ENCODE measurements at regions not wholly inside any gene's neighbourhood (a gene's known extent, or its start where the extent isn't known, plus 50 kb on each side); places are given as distances from the start of the nearest gene placed in this dataset.

GRCh38 chr15:31554261-31554660 lies 227.6 kb downstream of the KLF13 start:
- Histone ChIP-seq H3K9me3 (ENCODE audit: control insufficient read depth in 1 of 2, low read length in 2 of 2) (no peaks in the 10 kb centered on the region), H3K27ac (ENCODE audit: low read length) (no peak overlapping the region), H3K4me3 (ENCODE audit: low read depth in 1 of 2, low read length in 2 of 2) (no peak overlapping the region), H3K27me3 (ENCODE audit: low read depth, low read length) (no peaks in the 10 kb centered on the region), H3K4me1 (ENCODE audit: control insufficient read depth in 1 of 2, insufficient read depth in 2 of 2, low read length in 2 of 2) (no peaks in the 10 kb centered on the region), H3K36me3 (ENCODE audit: control insufficient read depth in 1 of 2, insufficient read depth in 2 of 2, low read length in 2 of 2) (peaks cover 0 to 17% of the 10 kb centered on the region in 2 donors)

- H3K36me3 ChIP-seq (ENCODE audit: control insufficient read depth in 1 of 2, insufficient read depth in 2 of 2, low read length in 2 of 2) = peaks cover 0 to 17% of the 10 kb centered on the region in 2 donors
- H3K27me3 ChIP-seq (ENCODE audit: low read depth, low read length) = no peaks in the 10 kb centered on the region
- no peaks in the 10 kb centered on the region for H3K9me3 ChIP-seq (ENCODE audit: control insufficient read depth in 1 of 2, low read length in 2 of 2)
- H3K27ac ChIP-seq (ENCODE audit: low read length) = no peak overlapping the region
- no peak overlapping the region for H3K4me3 ChIP-seq (ENCODE audit: low read depth in 1 of 2, low read length in 2 of 2)
- H3K4me1 ChIP-seq (ENCODE audit: control insufficient read depth in 1 of 2, insufficient read depth in 2 of 2, low read length in 2 of 2) = no peaks in the 10 kb centered on the region
Observed at GRCh38 chr15:31555022-31555421, 228.4 kb downstream of the KLF13 start.

- peaks cover 0 to 17% of the 10 kb centered on the region in 2 donors for H3K36me3 ChIP-seq (ENCODE audit: control insufficient read depth in 1 of 2, insufficient read depth in 2 of 2, low read length in 2 of 2)
- no peak overlapping the region for H3K4me3 ChIP-seq (ENCODE audit: low read depth in 1 of 2, low read length in 2 of 2)
- H3K4me1 ChIP-seq (ENCODE audit: control insufficient read depth in 1 of 2, insufficient read depth in 2 of 2, low read length in 2 of 2) = no peaks in the 10 kb centered on the region
- H3K9me3 ChIP-seq (ENCODE audit: control insufficient read depth in 1 of 2, low read length in 2 of 2) = no peaks in the 10 kb centered on the region
- H3K27me3 ChIP-seq (ENCODE audit: low read depth, low read length) = no peaks in the 10 kb centered on the region
- H3K27ac ChIP-seq (ENCODE audit: low read length) = no peak overlapping the region
Observed at GRCh38 chr15:31556494-31557150, 230.0 kb downstream of the KLF13 start.

- Histone ChIP-seq H3K4me3 (ENCODE audit: low read depth in 1 of 2, low read length in 2 of 2) (no peak overlapping the region), H3K36me3 (ENCODE audit: control insufficient read depth in 1 of 2, insufficient read depth in 2 of 2, low read length in 2 of 2) (peaks cover 0 to 17% of the 10 kb centered on the region in 2 donors), H3K27ac (ENCODE audit: low read length) (no peak overlapping the region), H3K9me3 (ENCODE audit: control insufficient read depth in 1 of 2, low read length in 2 of 2) (no peaks in the 10 kb centered on the region), H3K27me3 (ENCODE audit: low read depth, low read length) (no peaks in the 10 kb centered on the region), H3K4me1 (ENCODE audit: control insufficient read depth in 1 of 2, insufficient read depth in 2 of 2, low read length in 2 of 2) (no peaks in the 10 kb centered on the region)
Observed at GRCh38 chr15:31557899-31558298, 231.3 kb downstream of the KLF13 start.

- Histone ChIP-seq H3K4me1 (ENCODE audit: control insufficient read depth in 1 of 2, insufficient read depth in 2 of 2, low read length in 2 of 2) (no peaks in the 10 kb centered on the region), H3K4me3 (ENCODE audit: low read depth in 1 of 2, low read length in 2 of 2) (no peak overlapping the region)
Observed at GRCh38 chr15:31558840-31559239, 232.2 kb downstream of the KLF13 start.

GRCh38 chr15:31559786-31560185 lies 233.2 kb downstream of the KLF13 start:
- Histone ChIP-seq H3K36me3 (ENCODE audit: control insufficient read depth in 1 of 2, insufficient read depth in 2 of 2, low read length in 2 of 2) (peaks cover 0 to 17% of the 10 kb centered on the region in 2 donors), H3K9me3 (ENCODE audit: control insufficient read depth in 1 of 2, low read length in 2 of 2) (no peaks in the 10 kb centered on the region), H3K27me3 (ENCODE audit: low read depth, low read length) (no peaks in the 10 kb centered on the region), H3K27ac (ENCODE audit: low read length) (no peak overlapping the region), H3K4me1 (ENCODE audit: control insufficient read depth in 1 of 2, insufficient read depth in 2 of 2, low read length in 2 of 2) (no peaks in the 10 kb centered on the region), H3K4me3 (ENCODE audit: low read depth in 1 of 2, low read length in 2 of 2) (no peak overlapping the region)

More at GRCh38 chr15:31558840-31559239, 232.2 kb downstream of the KLF13 start:
- Histone ChIP-seq H3K27ac (ENCODE audit: low read length) (no peak overlapping the region), H3K9me3 (ENCODE audit: control insufficient read depth in 1 of 2, low read length in 2 of 2) (no peaks in the 10 kb centered on the region), H3K36me3 (ENCODE audit: control insufficient read depth in 1 of 2, insufficient read depth in 2 of 2, low read length in 2 of 2) (peaks cover 0 to 17% of the 10 kb centered on the region in 2 donors), H3K27me3 (ENCODE audit: low read depth, low read length) (no peaks in the 10 kb centered on the region)

- H3K27me3 ChIP-seq (ENCODE audit: low read depth, low read length) = no peaks in the 10 kb centered on the region
- peaks cover 0 to 17% of the 10 kb centered on the region in 2 donors for H3K36me3 ChIP-seq (ENCODE audit: control insufficient read depth in 1 of 2, insufficient read depth in 2 of 2, low read length in 2 of 2)
- no peak overlapping the region for H3K4me3 ChIP-seq (ENCODE audit: low read depth in 1 of 2, low read length in 2 of 2)
- no peaks in the 10 kb centered on the region for H3K9me3 ChIP-seq (ENCODE audit: control insufficient read depth in 1 of 2, low read length in 2 of 2)
- H3K4me1 ChIP-seq (ENCODE audit: control insufficient read depth in 1 of 2, insufficient read depth in 2 of 2, low read length in 2 of 2) = no peaks in the 10 kb centered on the region
- no peak overlapping the region for H3K27ac ChIP-seq (ENCODE audit: low read length)
Observed at GRCh38 chr15:31560643-31561042, 234.0 kb downstream of the KLF13 start.

GRCh38 chr15:31561156-31561555 lies 234.5 kb downstream of the KLF13 start:
- Histone ChIP-seq H3K27ac (ENCODE audit: low read length) (no peak overlapping the region), H3K4me3 (ENCODE audit: low read depth in 1 of 2, low read length in 2 of 2) (no peak overlapping the region), H3K4me1 (ENCODE audit: control insufficient read depth in 1 of 2, insufficient read depth in 2 of 2, low read length in 2 of 2) (no peaks in the 10 kb centered on the region), H3K9me3 (ENCODE audit: control insufficient read depth in 1 of 2, low read length in 2 of 2) (no peaks in the 10 kb centered on the region), H3K36me3 (ENCODE audit: control insufficient read depth in 1 of 2, insufficient read depth in 2 of 2, low read length in 2 of 2) (peaks cover 0 to 17% of the 10 kb centered on the region in 2 donors), H3K27me3 (ENCODE audit: low read depth, low read length) (no peaks in the 10 kb centered on the region)

- H3K4me1 ChIP-seq (ENCODE audit: control insufficient read depth in 1 of 2, insufficient read depth in 2 of 2, low read length in 2 of 2) = no peaks in the 10 kb centered on the region
- peaks cover 0 to 22% of the 10 kb centered on the region in 2 donors for H3K36me3 ChIP-seq (ENCODE audit: control insufficient read depth in 1 of 2, insufficient read depth in 2 of 2, low read length in 2 of 2)
- H3K27me3 ChIP-seq (ENCODE audit: low read depth, low read length) = no peaks in the 10 kb centered on the region
- no peaks in the 10 kb centered on the region for H3K9me3 ChIP-seq (ENCODE audit: control insufficient read depth in 1 of 2, low read length in 2 of 2)
- no peak overlapping the region for H3K4me3 ChIP-seq (ENCODE audit: low read depth in 1 of 2, low read length in 2 of 2)
- H3K27ac ChIP-seq (ENCODE audit: low read length) = no peak overlapping the region
Observed at GRCh38 chr15:31563001-31563400, 236.4 kb downstream of the KLF13 start.

GRCh38 chr15:31563421-31563820 lies 236.8 kb downstream of the KLF13 start:
- Histone ChIP-seq H3K9me3 (ENCODE audit: control insufficient read depth in 1 of 2, low read length in 2 of 2) (no peaks in the 10 kb centered on the region), H3K27ac (ENCODE audit: low read length) (no peak overlapping the region), H3K36me3 (ENCODE audit: control insufficient read depth in 1 of 2, insufficient read depth in 2 of 2, low read length in 2 of 2) (peaks cover 0 to 20% of the 10 kb centered on the region in 2 donors), H3K4me3 (ENCODE audit: low read depth in 1 of 2, low read length in 2 of 2) (no peak overlapping the region), H3K4me1 (ENCODE audit: control insufficient read depth in 1 of 2, insufficient read depth in 2 of 2, low read length in 2 of 2) (no peaks in the 10 kb centered on the region), H3K27me3 (ENCODE audit: low read depth, low read length) (no peaks in the 10 kb centered on the region)

- H3K27ac ChIP-seq (ENCODE audit: low read length) = no peak overlapping the region
- H3K36me3 ChIP-seq (ENCODE audit: control insufficient read depth in 1 of 2, insufficient read depth in 2 of 2, low read length in 2 of 2) = peaks cover 0 to 29% of the 10 kb centered on the region in 2 donors
- no peaks in the 10 kb centered on the region for H3K4me1 ChIP-seq (ENCODE audit: control insufficient read depth in 1 of 2, insufficient read depth in 2 of 2, low read length in 2 of 2)
- H3K9me3 ChIP-seq (ENCODE audit: control insufficient read depth in 1 of 2, low read length in 2 of 2) = no peaks in the 10 kb centered on the region
- H3K27me3 ChIP-seq (ENCODE audit: low read depth, low read length) = no peaks in the 10 kb centered on the region
- H3K4me3 ChIP-seq (ENCODE audit: low read depth in 1 of 2, low read length in 2 of 2) = no peak overlapping the region
Observed at GRCh38 chr15:31567861-31568260, 241.2 kb downstream of the KLF13 start.

GRCh38 chr15:31569836-31570235 lies 243.2 kb downstream of the KLF13 start:
- no peaks in the 10 kb centered on the region for H3K4me1 ChIP-seq (ENCODE audit: control insufficient read depth in 1 of 2, insufficient read depth in 2 of 2, low read length in 2 of 2)
- no peaks in the 10 kb centered on the region for H3K27me3 ChIP-seq (ENCODE audit: low read depth, low read length)
- no peak overlapping the region for H3K27ac ChIP-seq (ENCODE audit: low read length)
- H3K9me3 ChIP-seq (ENCODE audit: control insufficient read depth in 1 of 2, low read length in 2 of 2) = no peaks in the 10 kb centered on the region
- no peak overlapping the region for H3K4me3 ChIP-seq (ENCODE audit: low read depth in 1 of 2, low read length in 2 of 2)
- peaks cover 0 to 29% of the 10 kb centered on the region in 2 donors for H3K36me3 ChIP-seq (ENCODE audit: control insufficient read depth in 1 of 2, insufficient read depth in 2 of 2, low read length in 2 of 2)

All from muscle layer of duodenum (tissue), 2 donors.